RPMI7951 (cell line): ENCODE measurements at regions not wholly inside any gene's neighbourhood (a gene's known extent, or its start where the extent isn't known, plus 50 kb on each side); places are given as distances from the start of the nearest gene placed in this dataset.
"Not testable (repeated sequence)": the region's sequence is repeated elsewhere in the genome, so short reads cannot be mapped to it uniquely, and the experiment has no call there.

Source experiments
- DNase-seq: peaks from one replicate; pipeline ENCODE4 v3.0.0-alpha.2; 2012; ENCODE audit warnings: low read depth

DNA sequence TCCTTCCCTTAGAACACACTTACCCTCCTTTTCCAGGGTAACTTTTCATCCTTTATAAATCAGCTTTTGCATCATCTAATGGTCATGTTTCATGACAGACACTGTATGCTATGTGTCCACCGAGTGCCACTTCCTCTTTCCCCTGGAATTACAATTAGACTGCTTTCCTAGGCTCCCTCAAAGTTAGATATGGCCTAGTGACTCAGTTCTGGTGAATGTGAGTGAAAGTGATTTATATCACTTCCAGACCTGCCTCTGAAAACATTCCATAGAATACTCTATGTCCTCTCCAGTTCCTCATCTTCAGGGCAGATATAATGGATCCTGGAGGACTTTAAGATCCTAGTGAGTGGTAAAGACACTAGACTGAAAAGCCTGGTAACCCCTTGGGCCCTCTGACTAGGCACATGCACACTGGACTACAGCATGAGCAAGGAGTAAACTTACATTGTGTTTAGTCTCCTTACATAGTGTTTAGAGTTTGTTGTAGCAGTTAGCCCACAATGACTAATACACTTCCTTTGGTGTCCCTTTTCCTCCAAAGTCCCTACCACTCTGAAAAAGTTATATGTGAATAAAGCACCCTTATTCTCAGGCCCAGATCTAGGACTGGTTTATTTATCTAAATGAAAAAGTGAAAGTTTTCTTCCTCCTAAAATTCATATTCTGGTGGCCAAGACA, 59.3 kb downstream of the GPR88 start:
- peak; percentile 93 for DNase-seq

DNA sequence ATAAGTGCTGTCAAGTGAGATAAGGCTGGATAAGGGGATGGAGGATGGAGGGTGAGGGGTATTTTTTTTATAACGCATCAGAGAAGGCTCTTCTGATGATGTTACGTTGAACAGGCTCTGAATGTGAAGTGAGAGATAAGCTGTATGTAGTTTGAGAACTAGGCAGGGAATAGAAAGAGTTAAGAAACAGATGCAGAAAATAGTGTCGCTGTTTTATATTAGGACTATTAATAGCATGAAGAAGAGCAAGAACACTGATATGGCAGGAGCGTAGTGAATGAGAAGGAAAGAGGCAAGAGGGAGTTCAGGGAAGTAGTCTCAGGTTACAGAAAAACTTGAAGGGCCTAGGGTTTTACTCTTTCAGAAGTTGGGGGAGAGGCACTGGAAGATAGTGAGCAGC, 59.8 kb downstream of the GPR88 start:
- DNase-seq = peak; percentile 12

DNA sequence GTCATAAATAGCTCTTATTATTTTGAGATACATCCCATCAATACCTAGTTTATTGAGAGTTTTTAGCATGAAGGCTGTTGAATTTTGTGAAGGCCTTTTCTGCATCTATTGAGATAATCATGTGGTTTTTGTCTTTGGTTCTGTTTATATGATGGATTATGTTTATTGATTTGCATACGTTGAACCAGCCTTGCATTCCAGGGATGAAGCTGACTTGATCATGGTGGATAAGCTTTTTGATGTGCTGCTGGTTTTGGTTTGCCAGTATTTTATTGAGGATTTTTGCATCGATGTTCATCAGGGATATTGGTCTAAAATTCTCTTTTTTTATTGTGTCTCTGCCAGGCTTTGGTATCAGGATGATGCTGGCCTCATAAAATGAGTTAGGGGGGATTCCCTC, 62.4 kb downstream of the GPR88 start:
- DNase-seq = not testable (repeated sequence)

DNA sequence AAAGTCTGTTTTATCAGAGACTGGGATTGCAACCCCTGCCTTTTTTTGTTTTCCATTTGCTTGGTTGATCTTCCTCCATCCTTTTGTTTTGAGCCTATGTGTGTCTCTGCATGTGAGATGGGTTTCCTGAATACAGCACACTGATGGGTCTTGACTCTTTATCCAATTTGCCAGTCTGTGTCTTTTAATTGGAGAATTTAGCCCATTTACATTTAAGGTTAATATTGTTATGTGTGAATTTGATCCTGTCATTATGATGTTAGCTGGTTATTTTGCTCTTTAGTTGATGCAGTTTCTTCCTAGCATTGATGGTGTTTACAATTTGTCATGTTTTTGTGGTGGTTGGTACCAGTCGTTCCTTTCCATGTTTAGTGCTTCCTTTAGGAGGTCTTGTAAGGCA, 64.1 kb downstream of the GPR88 start:
- not testable (repeated sequence) for DNase-seq

DNA sequence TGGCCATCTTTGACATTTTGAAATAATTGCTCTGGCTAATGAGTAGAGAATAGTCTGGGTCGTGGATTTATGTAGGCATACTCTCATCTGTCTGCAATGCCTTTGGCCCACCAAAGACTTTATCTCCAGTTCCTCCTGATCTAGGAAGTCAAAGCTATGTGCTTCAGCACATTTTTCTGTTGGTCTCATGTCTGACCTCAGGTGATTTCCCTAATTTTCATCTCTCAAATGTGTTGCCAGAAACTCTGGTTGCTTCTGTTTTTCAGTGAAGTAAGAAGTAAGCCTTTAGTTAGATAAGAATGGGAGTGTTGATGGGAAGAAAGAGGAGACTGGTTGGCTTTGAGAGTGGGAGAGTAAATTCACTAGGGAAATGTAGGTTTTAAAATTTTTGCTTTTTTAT, 66.4 kb downstream of the GPR88 start:
- no peak for DNase-seq

DNA sequence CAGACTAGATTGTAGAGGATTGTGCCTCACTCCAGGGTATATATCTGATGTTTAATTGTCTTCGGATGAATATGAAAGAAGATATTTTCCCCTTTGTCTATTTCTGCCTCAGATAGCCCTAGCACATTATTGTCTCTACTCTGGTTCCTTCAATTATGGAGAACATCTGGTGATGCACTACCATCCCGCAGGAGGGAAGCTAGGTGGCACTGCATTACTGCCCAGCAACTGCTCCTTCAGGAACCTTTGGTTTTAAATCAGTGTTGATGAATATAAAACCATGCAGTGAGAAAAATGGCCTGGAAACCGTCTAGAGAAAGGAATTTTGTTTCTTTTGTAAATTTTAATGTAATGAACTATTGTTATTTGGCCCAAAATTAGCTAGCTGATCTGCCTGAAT, 68.5 kb downstream of the GPR88 start:
- peak; percentile 68 for DNase-seq

DNA sequence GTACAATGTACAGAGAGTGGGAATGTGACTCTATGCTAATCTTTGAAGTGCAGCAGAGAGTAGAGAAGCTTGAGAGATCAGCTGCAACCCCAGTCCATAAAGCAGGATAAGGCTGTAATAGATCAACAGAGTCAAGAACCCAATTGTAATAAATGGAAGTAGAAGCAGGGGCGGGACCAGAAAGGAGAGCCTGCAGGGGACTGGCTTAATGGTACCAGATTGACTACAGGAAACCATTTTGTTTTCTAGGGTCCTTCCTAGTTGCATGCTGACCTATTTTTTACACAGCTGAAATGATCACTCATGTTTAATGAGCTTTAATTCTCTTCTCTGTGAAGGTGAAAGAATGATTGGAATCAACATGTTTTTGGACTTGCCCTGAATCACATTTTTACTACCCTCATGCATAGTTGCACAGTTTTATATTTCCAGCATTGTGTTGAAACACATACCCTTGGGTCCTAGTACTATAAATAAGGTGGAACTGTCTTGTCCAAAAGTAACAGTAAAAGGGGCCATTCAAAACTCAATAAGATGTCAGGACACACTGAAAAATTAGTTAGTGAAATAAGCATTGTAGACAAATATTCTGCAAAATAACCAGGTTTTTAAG, 69.8 kb downstream of the GPR88 start:
- no peak for DNase-seq

DNA sequence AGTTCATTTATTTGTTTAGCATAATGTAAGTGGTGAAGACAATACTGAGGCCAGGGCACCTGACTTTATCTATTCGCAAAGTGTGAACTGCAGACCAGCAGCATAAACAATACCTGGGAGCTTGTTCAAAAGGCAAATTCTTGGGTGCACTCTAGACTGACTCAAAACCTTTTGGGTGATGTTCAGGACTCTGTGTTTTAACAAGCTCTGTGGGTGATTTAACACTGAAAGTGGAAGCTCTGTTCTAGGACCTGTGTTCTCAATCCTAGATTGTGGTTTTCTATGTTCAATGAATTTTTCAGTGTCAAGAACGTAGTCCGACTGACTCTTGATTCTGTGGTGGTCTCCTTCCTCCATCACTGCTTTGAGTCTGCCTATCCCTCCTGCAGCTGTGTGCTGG, 71.9 kb downstream of the GPR88 start:
- no peak for DNase-seq

DNA sequence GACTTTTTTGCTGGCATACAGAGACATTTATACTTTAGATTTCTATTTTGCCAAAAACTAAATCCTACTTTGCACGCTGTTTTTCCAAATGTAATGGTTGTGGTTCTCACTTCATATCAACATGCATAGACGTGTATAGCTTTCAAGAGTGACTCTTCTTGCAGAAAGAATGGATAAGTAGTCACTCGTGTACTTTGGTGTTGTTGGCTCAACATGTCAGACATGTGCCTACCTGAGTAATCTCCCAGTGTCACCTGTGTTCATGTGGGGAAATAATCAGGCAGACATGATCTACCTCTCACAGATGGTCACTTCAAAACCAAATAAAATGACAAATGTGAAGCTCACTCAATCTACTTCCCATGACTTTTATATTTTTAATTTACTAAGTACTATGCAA, 73.1 kb downstream of the GPR88 start:
- no peak for DNase-seq

DNA sequence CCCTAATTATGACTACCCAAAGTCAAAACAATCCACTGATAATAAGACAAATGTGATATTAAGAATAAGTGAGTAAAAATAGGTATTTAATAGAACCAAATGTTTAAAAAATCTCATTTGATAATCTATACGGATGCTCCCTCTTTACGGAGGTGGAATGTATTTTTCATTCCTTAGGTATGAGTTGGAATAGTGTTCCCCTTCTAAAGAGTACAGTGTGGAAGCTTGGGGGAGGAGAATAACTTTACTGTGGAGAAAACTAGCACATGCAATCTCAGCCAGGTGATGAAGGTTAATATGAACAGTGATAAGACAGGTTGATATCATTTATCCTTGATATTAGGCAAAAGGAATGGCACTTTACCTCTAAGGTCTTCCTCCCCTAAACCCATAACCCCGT, 74.6 kb downstream of the GPR88 start:
- no peak for DNase-seq

DNA sequence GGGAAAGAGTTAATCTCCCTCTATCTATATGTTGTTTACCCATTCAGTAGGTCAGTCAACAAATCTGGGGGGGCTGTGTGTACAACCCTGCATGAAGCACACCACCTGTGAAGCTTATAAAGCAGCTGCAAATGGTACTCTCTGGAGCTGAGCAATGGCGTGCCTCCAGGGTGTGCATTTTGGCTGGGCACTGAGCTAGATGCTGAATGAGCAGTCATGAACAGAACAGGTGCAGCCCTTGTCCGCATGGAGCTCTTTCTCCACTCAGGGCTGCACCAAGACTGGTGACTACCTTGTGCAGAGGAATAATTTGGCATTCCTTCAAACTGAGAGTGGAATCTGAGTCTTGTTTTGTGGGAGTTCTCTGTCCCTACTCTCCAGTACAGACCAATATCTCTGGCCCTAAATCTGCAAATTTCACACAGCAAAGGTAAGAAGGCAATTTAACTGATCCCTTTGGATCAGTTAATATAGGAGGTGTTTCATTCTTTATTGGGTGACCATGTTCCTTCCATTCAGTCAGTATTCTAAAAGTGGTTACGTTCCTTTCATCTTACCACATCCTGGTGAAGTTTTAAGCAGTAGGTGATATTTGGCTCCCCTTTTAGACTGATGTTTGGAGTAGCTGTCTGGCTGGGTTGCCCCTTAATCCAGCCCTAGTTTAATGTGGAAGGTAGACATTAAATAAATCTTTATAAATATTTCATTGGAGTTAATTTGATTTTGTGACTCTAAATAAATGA, 76.0 kb downstream of the GPR88 start:
- no peak for DNase-seq

DNA sequence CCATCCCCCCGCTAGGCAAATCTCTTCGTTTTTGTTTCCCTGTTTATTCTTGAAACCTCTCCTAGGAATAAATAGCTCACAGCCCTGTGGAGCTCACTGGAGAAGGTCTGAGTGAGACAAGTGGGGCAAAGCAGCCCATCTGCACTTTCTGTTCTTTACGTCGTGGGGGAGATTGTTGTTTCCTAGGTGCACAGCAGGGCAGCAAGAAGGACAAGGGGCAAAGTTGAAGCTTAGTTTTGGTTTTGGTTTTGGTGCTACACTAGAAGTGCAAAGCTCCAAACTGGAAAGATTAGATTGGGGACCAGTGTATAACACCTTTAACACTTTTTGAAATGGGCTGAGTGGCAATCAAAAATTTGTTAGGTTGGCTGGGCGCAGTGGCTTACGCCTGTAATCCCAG, 76.6 kb downstream of the GPR88 start:
- no peak for DNase-seq

DNA sequence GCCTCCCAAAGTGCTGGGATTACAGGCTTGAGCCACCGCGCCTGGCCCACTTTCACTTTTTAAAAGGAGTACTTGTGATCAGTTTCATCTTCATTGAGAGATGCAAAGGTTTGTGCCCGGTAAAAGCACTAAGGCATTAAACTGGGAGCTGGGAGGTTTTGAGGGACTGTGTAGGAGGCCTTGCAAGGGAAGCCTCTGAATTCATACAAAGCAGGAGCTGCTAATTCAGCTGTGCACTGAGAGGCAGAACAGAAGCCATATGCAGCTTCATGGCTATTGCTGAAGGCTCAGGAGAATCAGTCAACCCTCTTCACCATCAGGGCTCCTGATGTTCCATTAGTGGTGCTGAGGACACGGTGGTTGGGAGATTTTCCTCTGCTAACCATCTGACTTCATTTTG, 77.7 kb downstream of the GPR88 start:
- no peak for DNase-seq

DNA sequence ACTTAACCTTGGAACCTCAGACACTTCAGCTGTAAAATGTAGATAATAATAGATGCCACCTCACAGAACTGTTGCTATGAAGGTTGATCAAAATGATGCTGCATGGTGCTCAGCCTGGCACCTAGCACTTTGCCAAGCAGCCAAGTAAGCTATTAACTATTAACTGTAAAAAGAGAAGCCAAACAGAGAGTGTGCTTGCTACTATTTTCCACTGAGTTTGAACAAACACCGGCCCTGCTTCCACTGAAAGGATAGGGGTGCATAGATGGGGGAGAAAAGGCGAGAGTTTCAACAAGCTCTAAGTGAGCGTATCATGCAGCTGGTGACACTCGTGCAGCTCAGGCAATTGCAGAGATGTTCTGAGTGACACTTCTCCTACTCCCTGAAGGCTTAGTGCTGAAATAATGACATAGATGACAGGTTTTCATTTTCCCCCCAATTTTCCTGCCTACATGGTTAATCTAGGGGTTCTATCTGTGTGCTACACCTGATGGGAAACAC, 78.2 kb downstream of the GPR88 start:
- DNase-seq = no peak

DNA sequence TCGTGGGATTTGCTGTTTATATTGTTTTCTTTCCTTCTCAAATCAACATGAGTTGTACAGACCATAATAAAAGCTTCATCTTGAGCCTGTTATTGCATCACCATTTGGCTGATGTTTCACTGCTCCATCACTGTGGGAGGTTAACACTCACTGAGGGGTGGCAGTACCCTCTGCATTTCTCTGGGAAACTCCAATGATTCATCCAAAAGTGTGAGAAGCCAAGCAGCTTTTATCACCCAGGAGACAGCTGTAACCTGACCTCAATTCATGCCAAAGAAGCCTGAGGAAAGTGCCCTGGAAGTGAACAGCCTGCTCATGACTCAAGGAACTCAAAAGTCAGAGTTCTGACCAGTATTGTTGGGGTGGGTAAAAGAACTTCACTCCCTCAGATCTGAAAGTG, 84.1 kb downstream of the GPR88 start:
- DNase-seq = peak; percentile 98

DNA sequence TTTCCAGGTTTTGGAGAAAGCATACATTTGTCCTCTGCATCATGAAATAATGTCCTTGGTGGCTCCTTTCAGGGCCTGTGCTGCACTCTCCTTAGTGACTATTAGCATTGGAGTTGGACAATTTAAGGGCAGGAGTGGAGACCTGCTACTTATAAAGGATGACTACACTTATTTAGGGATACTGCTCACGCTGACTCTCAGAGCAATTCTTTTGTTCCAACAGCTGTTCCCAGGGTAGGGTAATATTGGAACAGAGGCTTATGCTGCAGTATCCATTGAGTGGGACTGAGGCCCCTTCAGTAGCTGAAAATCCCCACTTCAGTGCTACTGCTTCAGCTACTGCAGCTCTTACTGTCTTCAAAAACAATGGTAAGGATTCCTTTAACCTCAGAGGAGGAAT, 84.6 kb downstream of the GPR88 start:
- DNase-seq = no peak

DNA sequence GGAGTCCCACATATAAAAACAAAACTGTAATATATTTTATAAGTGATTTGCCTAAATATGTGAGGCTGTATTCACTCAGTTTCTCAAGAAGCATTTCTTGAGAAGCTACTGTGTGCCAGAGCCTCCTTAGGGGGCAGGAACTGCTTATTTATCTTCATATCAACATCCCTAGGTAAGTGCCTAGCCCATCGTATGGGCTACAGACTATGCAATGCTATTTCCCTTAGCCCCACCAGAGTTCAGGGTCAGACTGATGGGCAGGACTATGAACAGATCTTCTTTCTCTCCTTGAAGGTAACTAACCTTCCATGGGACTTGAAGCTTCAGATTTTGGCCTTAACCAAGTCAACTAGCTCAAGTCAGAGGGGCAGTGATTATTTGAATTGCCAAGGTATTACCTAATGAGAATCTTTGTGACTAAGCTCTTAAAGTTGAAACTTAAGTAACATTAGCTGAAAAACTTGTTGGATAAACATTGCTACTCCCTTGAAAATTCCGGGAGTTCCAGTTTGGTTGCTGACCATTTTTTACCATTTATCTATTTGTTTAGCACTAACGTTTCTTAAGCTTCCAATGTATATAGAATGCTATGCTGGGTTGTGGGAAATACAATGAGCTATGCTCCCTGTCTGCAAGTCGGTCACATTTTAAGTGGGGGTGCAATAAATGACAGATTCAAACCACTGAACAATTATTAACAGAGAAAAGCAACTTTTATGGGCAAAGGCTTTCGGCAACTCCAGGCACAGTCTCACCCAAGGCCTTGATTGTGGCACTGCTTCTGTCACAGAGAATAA, 85.2 kb downstream of the GPR88 start:
- no peak for DNase-seq

DNA sequence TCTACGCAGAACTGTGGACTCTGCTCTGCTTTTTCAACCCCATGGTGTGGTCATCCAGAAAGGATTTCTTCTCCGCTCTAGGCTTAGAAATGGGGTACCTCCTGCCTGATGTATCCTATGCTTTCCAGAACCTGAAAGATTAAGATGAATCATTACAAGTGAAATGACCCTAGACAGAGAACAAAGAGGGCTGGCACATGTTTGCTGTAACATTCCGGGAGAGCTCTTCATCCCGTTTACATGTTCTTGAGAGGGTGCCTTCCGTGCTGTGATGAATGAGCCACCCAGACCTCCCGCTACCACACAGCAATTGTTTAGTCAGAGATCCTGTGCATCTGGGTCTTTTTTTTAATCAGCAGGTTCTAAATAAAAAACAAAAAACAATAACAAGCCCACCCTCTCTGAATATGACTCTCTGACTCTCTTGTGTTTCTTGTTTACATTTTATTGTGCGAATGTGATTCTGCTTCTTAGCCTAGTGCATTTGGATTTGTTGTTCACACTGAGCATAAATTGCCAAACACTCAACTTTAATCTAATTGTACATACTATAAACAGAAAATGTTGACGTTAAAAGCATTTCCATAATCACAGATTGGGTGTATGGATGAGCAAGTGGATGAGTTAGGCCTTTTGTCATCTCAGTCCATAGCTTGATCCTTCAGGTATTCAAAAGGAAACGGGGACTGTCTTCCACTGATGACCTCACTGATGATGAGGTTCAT, 87.1 kb downstream of the GPR88 start:
- DNase-seq = no peak

DNA sequence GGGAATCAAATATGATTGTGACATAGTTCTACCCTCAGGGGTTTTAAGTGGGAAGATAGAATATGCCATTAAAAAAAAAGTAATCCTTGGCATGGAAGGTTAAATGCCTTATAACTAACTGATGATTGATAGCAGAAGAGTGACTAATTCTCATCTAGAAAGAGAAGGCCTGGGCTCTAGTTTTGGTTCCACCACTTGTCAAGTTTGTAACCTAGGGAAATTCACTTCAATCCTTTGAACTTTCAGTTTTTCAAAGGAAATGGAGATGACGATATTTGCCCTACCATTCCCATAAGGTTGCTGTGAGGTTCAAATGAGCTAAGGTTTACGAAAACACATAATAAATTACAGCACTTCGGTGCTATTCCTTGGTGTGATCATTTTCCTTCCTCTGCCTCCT, 88.5 kb downstream of the GPR88 start:
- DNase-seq = peak; percentile 50

DNA sequence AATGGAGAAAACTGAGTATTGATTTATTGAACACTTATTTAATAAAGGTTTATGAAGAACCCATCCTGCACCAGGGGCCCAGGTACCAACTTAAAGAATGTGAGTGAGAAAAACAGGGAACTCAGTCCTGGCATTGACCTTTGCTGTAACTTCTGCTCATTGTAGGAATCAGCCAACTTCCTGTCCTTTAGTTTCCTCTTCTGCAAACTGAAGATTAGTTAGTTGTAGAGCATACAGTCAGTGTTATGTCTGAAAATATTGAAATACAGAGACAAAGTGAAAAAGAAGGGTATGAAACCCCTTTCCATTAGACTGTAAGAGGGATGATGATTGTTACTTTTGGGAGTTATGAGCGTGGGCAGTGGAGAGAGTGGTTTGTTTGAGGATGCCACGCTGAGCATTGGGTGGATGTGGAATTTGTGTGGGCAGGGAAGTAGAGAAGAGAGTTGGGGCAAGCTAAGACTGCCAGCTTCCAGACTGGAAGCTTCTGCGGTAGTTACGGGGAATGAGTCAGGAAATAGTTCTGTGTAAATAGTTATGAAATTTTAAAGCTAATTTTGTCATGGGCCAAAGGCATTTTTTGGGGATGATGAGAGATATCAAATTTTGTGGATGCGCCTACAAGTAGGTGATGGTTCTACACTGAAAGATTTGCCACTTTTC, 89.2 kb downstream of the GPR88 start:
- DNase-seq = peak; percentile 80

DNA sequence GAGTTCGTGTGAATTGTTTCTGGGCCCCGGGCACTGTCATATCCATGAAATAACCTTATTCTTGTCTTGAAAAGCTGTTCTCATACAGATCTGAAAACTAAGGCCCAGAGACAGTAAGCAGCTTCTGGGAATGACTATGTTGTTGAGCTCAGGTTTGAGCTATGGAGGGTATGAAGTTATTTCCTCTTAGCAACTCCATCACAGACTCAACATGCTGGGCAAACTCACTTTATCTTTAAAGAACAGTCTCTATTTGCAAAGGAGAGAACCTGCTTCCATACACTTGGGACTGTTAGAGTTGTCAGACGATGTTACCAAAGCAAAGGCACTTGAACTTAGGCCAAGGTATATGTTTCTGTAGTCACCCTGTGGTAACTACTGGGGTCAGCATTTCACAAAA, 90.0 kb downstream of the GPR88 start:
- DNase-seq = no peak
